OCI-LY7 (cell line): ENCODE measurements at regions not wholly inside any gene's neighbourhood (a gene's known extent, or its start where the extent isn't known, plus 50 kb on each side); places are given as distances from the start of the nearest gene placed in this dataset.

Experiments used
- EZH2phosphoT487 ChIP-seq: fragments of 200-600 bp; sonication (generic); IDR thresholded peaks from 2 replicates; pipeline ENCODE4 v1.6.1; 2018; ENCODE audit warnings: low read depth, borderline replicate concordance, mild to moderate bottlenecking, mixed run types, antibody characterized with exemption, low read length, moderate library complexity, mixed read lengths
- TF ChIP-seq, protein P1 (sequence below): fragments of 200-600 bp; sonication (generic); conservative IDR thresholded peaks from 2 replicates; pipeline ENCODE4 v1.5.1; 2014; ENCODE audit warnings: mild to moderate bottlenecking, antibody characterized with exemption, low read length, moderate library complexity, mixed read lengths

- TF ChIP-seq, protein P1, sequence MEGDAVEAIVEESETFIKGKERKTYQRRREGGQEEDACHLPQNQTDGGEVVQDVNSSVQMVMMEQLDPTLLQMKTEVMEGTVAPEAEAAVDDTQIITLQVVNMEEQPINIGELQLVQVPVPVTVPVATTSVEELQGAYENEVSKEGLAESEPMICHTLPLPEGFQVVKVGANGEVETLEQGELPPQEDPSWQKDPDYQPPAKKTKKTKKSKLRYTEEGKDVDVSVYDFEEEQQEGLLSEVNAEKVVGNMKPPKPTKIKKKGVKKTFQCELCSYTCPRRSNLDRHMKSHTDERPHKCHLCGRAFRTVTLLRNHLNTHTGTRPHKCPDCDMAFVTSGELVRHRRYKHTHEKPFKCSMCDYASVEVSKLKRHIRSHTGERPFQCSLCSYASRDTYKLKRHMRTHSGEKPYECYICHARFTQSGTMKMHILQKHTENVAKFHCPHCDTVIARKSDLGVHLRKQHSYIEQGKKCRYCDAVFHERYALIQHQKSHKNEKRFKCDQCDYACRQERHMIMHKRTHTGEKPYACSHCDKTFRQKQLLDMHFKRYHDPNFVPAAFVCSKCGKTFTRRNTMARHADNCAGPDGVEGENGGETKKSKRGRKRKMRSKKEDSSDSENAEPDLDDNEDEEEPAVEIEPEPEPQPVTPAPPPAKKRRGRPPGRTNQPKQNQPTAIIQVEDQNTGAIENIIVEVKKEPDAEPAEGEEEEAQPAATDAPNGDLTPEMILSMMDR: no peak
- TF ChIP-seq EZH2phosphoT487: no peak
Measured at GRCh38 chr17:5830921-5831320, 239.3 kb upstream of the WSCD1 start.
